Naive thymus-derived CD4-positive, alpha-beta T cell (primary cell): ENCODE measurements at regions not wholly inside any gene's neighbourhood (a gene's known extent, or its start where the extent isn't known, plus 50 kb on each side); places are given as distances from the start of the nearest gene placed in this dataset.

Experiments
- ATAC-seq: fragments of 150-1000 bp; cut with Tn5 transposase; 2 replicates; pipeline ENCODE4 v1.10.0; 2021; ENCODE audit warnings: mild to moderate bottlenecking, moderate library complexity
- CTCF ChIA-PET: fragments of 350-600 bp; sonication (Branson Sonifier 250); formaldehyde crosslinking; loops from one replicate; lab custom pipeline; 2021; ENCODE audit warnings: antibody characterized with exemption; lab: Charles Lee
- POLR2A ChIA-PET: fragments of 350-600 bp; sonication (Branson Sonifier 250); formaldehyde crosslinking; loops from one replicate; lab custom pipeline; 2021; ENCODE audit warnings: antibody characterized with exemption, inconsistent platforms; lab: Charles Lee
- DNase-seq, 9 donors: peaks; one replicate each; pipeline versions ENCODE4 v3.0.0 to v3.0.0-alpha.2; 2020 to 2022; ENCODE audit warnings: mixed read lengths in 1 of 9
- H3K27ac ChIP-seq: one replicate; pipeline ENCODE4 v1.7.0; 2013; ENCODE audit warnings: mild to moderate bottlenecking, low read depth, low read length, moderate library complexity
- H3K27me3 ChIP-seq, 2 donors: one replicate each; pipeline ENCODE4 v1.7.0; 2013; ENCODE audit warnings: low read length in 2 of 2, mild to moderate bottlenecking in 2 of 2, moderate library complexity in 2 of 2; ENCODE audit not compliant: control insufficient read depth in 2 of 2, insufficient read depth in 2 of 2
- H3K36me3 ChIP-seq, 3 experiments: 1 replicate in 2 of 3; 2 replicates in 1 of 3; pipeline ENCODE4 v1.7.0; 2013; ENCODE audit warnings: low read length in 3 of 3, mild to moderate bottlenecking in 3 of 3, moderate library complexity in 1 of 3; ENCODE audit not compliant: insufficient read depth in 3 of 3, control insufficient read depth in 2 of 3
- H3K4me1 ChIP-seq, 2 donors: one replicate each; pipeline ENCODE4 v1.7.0; 2013; ENCODE audit warnings: low read length in 2 of 2, mild to moderate bottlenecking in 2 of 2, moderate library complexity in 1 of 2; ENCODE audit not compliant: control insufficient read depth in 2 of 2, insufficient read depth in 2 of 2
- H3K4me3 ChIP-seq: 2 replicates; pipeline ENCODE4 v1.7.0; 2013; ENCODE audit warnings: mild to moderate bottlenecking, low read length
- H3K9me3 ChIP-seq, 3 experiments: 1 replicate in 2 of 3; 2 replicates in 1 of 3; pipeline ENCODE4 v1.7.0; 2013; ENCODE audit warnings: low read length in 3 of 3; ENCODE audit not compliant: control insufficient read depth in 2 of 3
- H3K27ac Mint-ChIP-seq, 9 donors: one replicate each; pipeline ENCODE4 v1.8.0; 2020 to 2022; ENCODE audit warnings: mixed read lengths in 9 of 9, mild to moderate bottlenecking in 8 of 9, moderate library complexity in 5 of 9, inconsistent platforms in 2 of 9
- H3K27me3 Mint-ChIP-seq, 5 donors: one replicate each; pipeline ENCODE4 v1.8.0; 2021 to 2022; ENCODE audit warnings: mixed read lengths in 5 of 5, mild to moderate bottlenecking in 1 of 5
- H3K36me3 Mint-ChIP-seq, 5 donors: one replicate each; pipeline ENCODE4 v1.8.0; 2020 to 2022; ENCODE audit warnings: mixed read lengths in 5 of 5, mild to moderate bottlenecking in 3 of 5, inconsistent platforms in 1 of 5
- H3K4me1 Mint-ChIP-seq, 7 donors: one replicate each; pipeline ENCODE4 v1.8.0; 2020 to 2022; ENCODE audit warnings: mixed read lengths in 7 of 7, mild to moderate bottlenecking in 3 of 7, inconsistent platforms in 1 of 7
- H3K4me3 Mint-ChIP-seq, 10 donors: one replicate each; pipeline ENCODE4 v1.8.0; 2020 to 2022; ENCODE audit warnings: mild to moderate bottlenecking in 10 of 10, mixed read lengths in 10 of 10, moderate library complexity in 6 of 10, inconsistent platforms in 2 of 10
- H3K9me3 Mint-ChIP-seq, 11 donors: one replicate each; pipeline ENCODE4 v1.8.0; 2020 to 2022; ENCODE audit warnings: mixed read lengths in 11 of 11, mild to moderate bottlenecking in 4 of 11, inconsistent platforms in 1 of 11, moderate library complexity in 1 of 11
- intact Hi-C, 2 donors: fragments of 100-400 bp; cut with micrococcal nuclease; formaldehyde crosslinking; loops; one replicate each; pipeline ENCODE4 v1.15.1; 2023

GRCh38 chr9:135278586-135278985 lies 191.1 kb downstream of the OLFM1 start:
- no peaks in the 10 kb centered on the region for H3K9me3 ChIP-seq
- no peak overlapping the region for H3K27ac ChIP-seq
- Mint-ChIP-seq H3K27ac (no peak overlapping the region), H3K36me3 (no peaks in the 10 kb centered on the region), H3K27me3 (peaks cover 0 to 32% (median 5%) of the 10 kb centered on the region in 5 donors), H3K9me3 (peaks cover 0 to 2% (median 0%) of the 10 kb centered on the region in 11 donors), H3K4me3 (no peak overlapping the region), H3K4me1 (peaks cover 0 to 3% (median 0%) of the 10 kb centered on the region in 7 donors)
- no peaks in the 10 kb centered on the region for H3K36me3 ChIP-seq
- no peak for ATAC-seq
- no peaks in the 10 kb centered on the region for H3K27me3 ChIP-seq
- no peaks in the 10 kb centered on the region for H3K4me1 ChIP-seq
- no peak for DNase-seq
- no peak overlapping the region for H3K4me3 ChIP-seq
- intact Hi-C loops: no loop called here
- ChIA-PET CTCF (no interaction called here), POLR2A (no interaction called here)

- Mint-ChIP-seq H3K27ac (no peak overlapping the region), H3K4me1 (peaks cover 0 to 3% (median 0%) of the 10 kb centered on the region in 7 donors), H3K9me3 (peaks cover 0 to 2% (median 0%) of the 10 kb centered on the region in 11 donors), H3K4me3 (no peak overlapping the region), H3K27me3 (peaks cover 0 to 29% (median 5%) of the 10 kb centered on the region in 5 donors), H3K36me3 (no peaks in the 10 kb centered on the region)
- DNase-seq: no peak
- no peaks in the 10 kb centered on the region for H3K27me3 ChIP-seq
- H3K9me3 ChIP-seq: no peaks in the 10 kb centered on the region
- POLR2A ChIA-PET: no interaction called here
- H3K4me1 ChIP-seq: no peaks in the 10 kb centered on the region
- CTCF ChIA-PET: interaction anchor here (0.7 kb wide), 1 partner anchor 85 kb away, joined by 3 read pairs; no protein-coding TSS in a partner anchor
- no peaks in the 10 kb centered on the region for H3K36me3 ChIP-seq
- ATAC-seq: no peak
- intact Hi-C loops: no loop called here
- H3K27ac ChIP-seq: no peak overlapping the region
- H3K4me3 ChIP-seq: no peak overlapping the region
Observed at GRCh38 chr9:135279385-135279784, 191.9 kb downstream of the OLFM1 start.

GRCh38 chr9:135279834-135280393 lies 192.4 kb downstream of the OLFM1 start:
- ATAC-seq (no peak), DNase-seq (no peak)
- Mint-ChIP-seq H3K27me3 (peaks cover 0 to 29% (median 3%) of the 10 kb centered on the region in 5 donors), H3K36me3 (no peaks in the 10 kb centered on the region), H3K4me1 (peaks cover 0 to 3% (median 0%) of the 10 kb centered on the region in 7 donors), H3K27ac (peak overlapping the region in 1 of 9 donors; percentile 59), H3K4me3 (no peak overlapping the region), H3K9me3 (peaks cover 0 to 2% (median 0%) of the 10 kb centered on the region in 11 donors)
- Histone ChIP-seq H3K36me3 (no peaks in the 10 kb centered on the region), H3K4me3 (no peak overlapping the region), H3K27me3 (no peaks in the 10 kb centered on the region), H3K4me1 (no peaks in the 10 kb centered on the region), H3K9me3 (no peaks in the 10 kb centered on the region), H3K27ac (no peak overlapping the region)
- intact Hi-C loops: no loop called here
- POLR2A ChIA-PET: no interaction called here
- CTCF ChIA-PET: no interaction called here

DNA sequence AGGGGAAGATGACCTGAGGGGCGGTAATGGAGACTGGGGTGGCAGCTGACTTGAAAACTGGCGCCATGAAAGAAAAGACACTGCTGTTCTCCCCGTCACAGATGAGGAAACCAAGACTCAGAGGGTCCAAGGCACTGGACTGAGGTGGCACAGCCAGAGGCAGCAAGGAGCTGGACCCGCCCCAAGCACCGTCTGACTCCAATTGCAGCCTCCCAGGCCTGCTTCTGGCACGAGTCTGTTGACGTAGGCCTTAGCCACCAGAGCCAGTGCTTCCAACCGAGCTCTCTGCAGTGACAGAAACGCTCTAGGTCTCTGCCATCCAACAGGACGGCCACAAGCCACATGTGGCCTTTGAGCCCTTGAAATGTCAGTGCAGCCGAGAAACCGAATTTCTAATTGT lies 193.2 kb downstream of the OLFM1 start:
- ATAC-seq (no peak), DNase-seq (no peak)
- Mint-ChIP-seq H3K36me3 (no peaks in the 10 kb centered on the region), H3K4me1 (peaks cover 0 to 3% (median 0%) of the 10 kb centered on the region in 7 donors), H3K27ac (no peak overlapping the region), H3K9me3 (peaks cover 0 to 4% (median 0%) of the 10 kb centered on the region in 11 donors), H3K27me3 (peaks cover 0 to 29% (median 0%) of the 10 kb centered on the region in 5 donors), H3K4me3 (no peak overlapping the region)
- Histone ChIP-seq H3K27me3 (no peaks in the 10 kb centered on the region), H3K4me1 (no peaks in the 10 kb centered on the region), H3K9me3 (no peaks in the 10 kb centered on the region), H3K27ac (no peak overlapping the region), H3K36me3 (no peaks in the 10 kb centered on the region), H3K4me3 (no peak overlapping the region)
- CTCF ChIA-PET: no interaction called here
- POLR2A ChIA-PET: no interaction called here
- intact Hi-C loops: no loop called here

- Histone ChIP-seq H3K27me3 (no peaks in the 10 kb centered on the region), H3K4me1 (no peaks in the 10 kb centered on the region), H3K9me3 (no peaks in the 10 kb centered on the region), H3K4me3 (no peak overlapping the region), H3K27ac (no peak overlapping the region), H3K36me3 (no peaks in the 10 kb centered on the region)
- Mint-ChIP-seq H3K4me3 (no peak overlapping the region), H3K9me3 (peaks cover 0 to 7% (median 0%) of the 10 kb centered on the region in 11 donors), H3K27me3 (peaks cover 0 to 25% (median 0%) of the 10 kb centered on the region in 5 donors), H3K27ac (no peak overlapping the region), H3K4me1 (peaks cover 0 to 3% (median 0%) of the 10 kb centered on the region in 7 donors), H3K36me3 (no peaks in the 10 kb centered on the region)
- CTCF ChIA-PET: no interaction called here
- no peak for ATAC-seq
- intact Hi-C loops: no loop called here
- no peak for DNase-seq
- POLR2A ChIA-PET: no interaction called here
Observed at GRCh38 chr9:135281151-135281550, 193.7 kb downstream of the OLFM1 start.

DNA sequence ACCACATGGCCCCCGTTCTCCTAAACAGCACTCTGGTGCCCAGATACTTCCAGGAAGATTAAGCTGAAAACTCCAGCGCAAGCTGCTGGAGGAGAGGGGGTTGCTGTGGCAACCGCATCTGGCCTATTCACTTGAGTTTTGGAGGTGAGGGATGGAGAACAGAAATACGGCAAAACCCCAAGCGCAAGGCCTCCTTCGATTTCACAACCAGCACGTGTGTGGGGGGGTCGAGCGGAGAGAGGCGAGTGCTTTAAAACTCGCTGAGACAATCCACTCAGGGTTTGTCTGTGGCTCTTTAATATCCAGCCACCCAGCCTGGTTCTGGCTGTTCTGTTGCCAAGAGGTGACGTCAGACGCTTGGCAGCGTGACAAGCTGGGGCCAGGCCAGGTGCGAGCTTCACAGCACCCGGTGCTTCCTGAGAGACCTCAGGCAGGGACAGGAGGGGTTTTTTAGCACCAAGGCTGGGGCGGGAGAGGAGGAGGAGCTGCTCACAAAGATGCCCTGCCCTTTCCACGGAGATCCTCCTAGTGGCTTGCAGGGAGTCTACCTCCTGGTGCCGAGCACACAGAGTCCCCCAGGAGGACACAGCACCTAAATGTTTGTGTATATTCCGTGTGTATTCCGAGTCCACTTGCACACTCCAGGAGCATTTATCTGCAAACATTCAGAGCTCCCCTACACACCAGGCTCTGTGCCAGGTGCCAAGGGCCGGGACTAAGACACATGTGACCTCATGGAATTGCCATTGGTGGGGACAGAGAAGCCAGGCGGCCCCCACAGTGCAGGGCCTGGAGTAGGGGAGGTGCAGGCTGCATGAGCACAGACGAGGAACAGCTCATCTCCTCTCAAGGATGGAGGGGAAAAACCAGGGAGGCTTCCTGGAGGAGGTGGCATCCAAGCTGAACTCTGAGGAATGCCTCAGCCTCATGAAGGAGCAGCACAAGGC lies 194.6 kb downstream of the OLFM1 start:
- peaks cover 0 to 11% (median 0%) of the 10 kb centered on the region in 11 donors for H3K9me3 Mint-ChIP-seq
- CTCF ChIA-PET: no interaction called here
- H3K4me3 Mint-ChIP-seq: no peak overlapping the region
- intact Hi-C loops: no loop called here
- DNase-seq (peak in 4 of 9 donors; percentile 11 to 39 (median 30)), ATAC-seq (no peak)
- no peak overlapping the region for H3K4me3 ChIP-seq
- no peaks in the 10 kb centered on the region for H3K27me3 ChIP-seq
- no peaks in the 10 kb centered on the region for H3K36me3 ChIP-seq
- peaks cover 0 to 3% (median 0%) of the 10 kb centered on the region in 7 donors for H3K4me1 Mint-ChIP-seq
- H3K4me1 ChIP-seq: no peaks in the 10 kb centered on the region
- H3K27me3 Mint-ChIP-seq: peaks cover 0 to 23% (median 0%) of the 10 kb centered on the region in 5 donors
- H3K9me3 ChIP-seq: no peaks in the 10 kb centered on the region
- H3K27ac Mint-ChIP-seq: no peak overlapping the region
- no peak overlapping the region for H3K27ac ChIP-seq
- H3K36me3 Mint-ChIP-seq: peaks cover 0 to 4% (median 0%) of the 10 kb centered on the region in 5 donors
- POLR2A ChIA-PET: no interaction called here
